Mesenchymal stem cell (in vitro differentiated cells and primary cell): ENCODE measurements at regions not wholly inside any gene's neighbourhood (a gene's known extent, or its start where the extent isn't known, plus 50 kb on each side); places are given as distances from the start of the nearest gene placed in this dataset.
A peak's percentile ranks its signal among the peaks of the same experiment; 100 is the strongest.

Source experiments
- DNase-seq: peaks from one replicate; pipeline ENCODE4 v3.0.0-alpha.2; 2013
- H2AFZ ChIP-seq: one replicate; pipeline ENCODE4 v1.6.1; 2013; ENCODE audit warnings: low read depth, mild to moderate bottlenecking, control low read depth, inconsistent platforms, low read length, moderate library complexity
- H2AK5ac ChIP-seq: 2 replicates; pipeline ENCODE4 v1.6.1; 2013; ENCODE audit warnings: low read length, moderate library complexity, mild to moderate bottlenecking, inconsistent platforms; ENCODE audit not compliant: severe bottlenecking
- H2BK120ac ChIP-seq: one replicate; pipeline ENCODE4 v1.6.1; 2013; ENCODE audit warnings: low read depth, mild to moderate bottlenecking, inconsistent platforms, low read length, moderate library complexity
- H2BK12ac ChIP-seq, 2 experiments: one replicate each; pipeline ENCODE4 v1.6.1; 2013; ENCODE audit warnings: inconsistent platforms in 2 of 2, low read length in 2 of 2, mild to moderate bottlenecking in 2 of 2, moderate library complexity in 2 of 2, control low read depth in 1 of 2
- H2BK15ac ChIP-seq: one replicate; pipeline ENCODE4 v1.6.1; 2013; ENCODE audit warnings: mild to moderate bottlenecking, low read depth, inconsistent platforms; ENCODE audit not compliant: poor library complexity, severe bottlenecking
- H2BK5ac ChIP-seq: 2 replicates; pipeline ENCODE4 v1.6.1; 2013; ENCODE audit warnings: low read depth, mild to moderate bottlenecking, low read length, control low read depth, inconsistent platforms; ENCODE audit not compliant: poor library complexity, severe bottlenecking
- H3K14ac ChIP-seq, 2 experiments: one replicate each; pipeline ENCODE4 v1.6.1; 2013; ENCODE audit warnings: inconsistent platforms in 2 of 2, low read length in 2 of 2, control low read depth in 1 of 2, mild to moderate bottlenecking in 1 of 2, moderate library complexity in 1 of 2
- H3K18ac ChIP-seq, 2 experiments: one replicate each; pipeline ENCODE4 v1.6.1; 2013; ENCODE audit warnings: inconsistent platforms in 2 of 2, low read length in 2 of 2, control low read depth in 1 of 2, low read depth in 1 of 2, mild to moderate bottlenecking in 1 of 2
- H3K23ac ChIP-seq, 2 experiments: one replicate each; pipeline ENCODE4 v1.6.1; 2013; ENCODE audit warnings: inconsistent platforms in 2 of 2, low read length in 2 of 2, mild to moderate bottlenecking in 2 of 2, moderate library complexity in 2 of 2, control low read depth in 1 of 2
- H3K27ac ChIP-seq: 2 replicates; pipeline ENCODE4 v1.5.1; 2013; ENCODE audit warnings: mild to moderate bottlenecking, moderate library complexity, low read length, control low read depth, inconsistent platforms; ENCODE audit not compliant: poor library complexity, severe bottlenecking
- H3K27me3 ChIP-seq, 2 experiments: 2 replicates each; pipeline versions ENCODE4 v1.6.1 to v1.7.0; 2013; ENCODE audit warnings: low read length in 2 of 2, mild to moderate bottlenecking in 2 of 2, moderate library complexity in 2 of 2, control low read depth in 1 of 2, inconsistent platforms in 1 of 2; ENCODE audit not compliant: control insufficient read depth in 1 of 2, insufficient read depth in 1 of 2
- H3K36me3 ChIP-seq, 2 experiments: 2 replicates each; pipeline versions ENCODE4 v1.6.1 to v1.7.0; 2013; ENCODE audit warnings: low read length in 2 of 2, control low read depth in 1 of 2, inconsistent platforms in 1 of 2, low read depth in 1 of 2, mild to moderate bottlenecking in 1 of 2; ENCODE audit not compliant: insufficient read depth in 2 of 2, control insufficient read depth in 1 of 2
- H3K4ac ChIP-seq, 2 experiments: one replicate each; pipeline ENCODE4 v1.6.1; 2013; ENCODE audit warnings: inconsistent platforms in 2 of 2, low read length in 2 of 2, mild to moderate bottlenecking in 2 of 2, moderate library complexity in 2 of 2, control low read depth in 1 of 2, low read depth in 1 of 2
- H3K4me1 ChIP-seq: 2 replicates; pipeline ENCODE4 v1.6.1; 2013; ENCODE audit warnings: low read depth, low read length, control low read depth; ENCODE audit not compliant: control insufficient read depth, insufficient read depth
- H3K4me2 ChIP-seq: 2 replicates; pipeline ENCODE4 v1.6.1; 2013; ENCODE audit warnings: low read length, mild to moderate bottlenecking, inconsistent platforms; ENCODE audit not compliant: poor library complexity, severe bottlenecking
- H3K4me3 ChIP-seq, 2 experiments: 2 replicates each; pipeline versions ENCODE4 v1.5.1 to v1.7.0; 2013; ENCODE audit warnings: low read length in 2 of 2, mild to moderate bottlenecking in 2 of 2, control low read depth in 1 of 2, low read depth in 1 of 2; ENCODE audit not compliant: insufficient read depth in 1 of 2
- H3K79me1 ChIP-seq: replicated peaks from 2 replicates; pipeline ENCODE4 v1.6.1; 2013; ENCODE audit warnings: mild to moderate bottlenecking, control low read depth, low read length, inconsistent platforms; ENCODE audit not compliant: poor library complexity, severe bottlenecking
- H3K9ac ChIP-seq: 2 replicates; pipeline ENCODE4 v1.7.0; 2013; ENCODE audit warnings: mild to moderate bottlenecking, low read length, moderate library complexity
- H3K9me3 ChIP-seq: 2 replicates; pipeline ENCODE4 v1.7.0; 2013; ENCODE audit warnings: mild to moderate bottlenecking, low read length; ENCODE audit not compliant: control insufficient read depth
- H4K8ac ChIP-seq: one replicate; pipeline ENCODE4 v1.6.1; 2013; ENCODE audit warnings: inconsistent platforms, mild to moderate bottlenecking, low read length, moderate library complexity
- H4K91ac ChIP-seq: one replicate; pipeline ENCODE4 v1.6.1; 2013; ENCODE audit warnings: mild to moderate bottlenecking, low read length, inconsistent platforms
- WGBS: methylation state at CpG from one replicate; pipeline ENCODE4 v1.1.7; 2013; ENCODE audit warnings: mixed read lengths; 5-methylcytosine and 5-hydroxymethylcytosine counted together

GRCh38 chr6:165886169-165886568 is 223.1 kb upstream of the PDE10A start:
- Histone ChIP-seq H2AK5ac (no peak overlapping the region), H2BK12ac (no peak overlapping the region), H3K36me3 (no peaks in the 10 kb centered on the region), H4K91ac (no peak overlapping the region), H2BK120ac (no peak overlapping the region), H3K27me3 (peaks cover 3 to 19% of the 10 kb centered on the region in 2 experiments), H3K4me2 (no peak overlapping the region), H3K14ac (no peak overlapping the region), H3K4me1 (peaks cover 4% of the 10 kb centered on the region), H3K4ac (no peak overlapping the region), H2BK5ac (no peak overlapping the region), H3K79me1 (no peaks in the 10 kb centered on the region), H3K9me3 (peaks cover 11% of the 10 kb centered on the region), H3K4me3 (no peak overlapping the region), H2AFZ (no peak overlapping the region), H4K8ac (no peak overlapping the region), H3K18ac (no peak overlapping the region), H2BK15ac (no peak overlapping the region), H3K9ac (no peak overlapping the region), H3K27ac (no peak overlapping the region), H3K23ac (no peak overlapping the region)
- no peak for DNase-seq
- 95% methylated on average over 1 of the region's 1 CpG for WGBS

DNA sequence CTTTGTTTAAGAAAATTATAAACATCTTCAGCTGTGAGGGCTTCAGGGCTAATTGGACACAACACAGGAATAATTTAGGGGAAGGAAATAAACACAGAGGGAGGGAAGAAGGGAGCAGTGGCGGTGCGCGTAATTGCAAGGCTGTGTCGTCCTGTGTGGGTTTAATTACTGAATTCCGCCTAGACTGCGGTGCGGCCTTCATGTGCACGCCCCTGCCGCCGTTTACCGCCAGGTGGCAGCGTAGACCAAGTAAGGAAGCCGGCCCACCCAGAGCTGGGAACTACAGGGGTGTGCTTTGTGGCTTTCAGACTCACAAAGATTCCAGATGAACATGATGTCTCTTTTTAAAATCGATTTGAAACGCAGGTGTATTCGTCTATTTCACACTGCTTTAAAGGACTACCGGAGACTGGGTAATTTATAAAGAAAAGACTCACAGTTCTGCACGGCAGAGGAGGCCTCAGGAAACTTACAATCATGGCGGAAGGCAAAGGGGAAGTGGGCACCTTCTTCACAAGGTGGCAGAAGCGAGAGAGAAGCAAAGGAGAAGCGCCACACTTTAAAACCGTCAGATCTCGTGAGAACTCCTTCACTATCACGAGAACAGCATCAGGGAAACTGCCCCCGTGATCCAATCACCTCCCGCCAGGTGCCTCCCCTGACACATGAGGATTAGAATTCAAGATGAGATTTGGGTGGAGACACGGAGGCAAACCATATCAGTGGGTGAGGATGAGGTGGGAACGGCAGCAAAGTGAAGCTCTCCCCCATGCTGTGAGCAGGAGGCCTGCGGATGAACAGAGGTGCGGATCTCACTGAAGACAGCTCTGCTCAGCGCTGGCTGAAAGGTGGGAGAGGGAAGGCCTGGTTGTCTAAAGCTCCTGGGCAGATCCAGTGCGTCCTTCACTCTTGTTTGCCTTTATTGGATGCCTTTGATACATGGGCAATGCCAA is 222.0 kb upstream of the PDE10A start:
- Histone ChIP-seq H3K9me3 (peaks cover 13% of the 10 kb centered on the region), H3K27ac (no peak overlapping the region), H2BK5ac (no peak overlapping the region), H2AFZ (no peak overlapping the region), H4K8ac (no peak overlapping the region), H3K36me3 (no peaks in the 10 kb centered on the region), H4K91ac (no peak overlapping the region), H3K4ac (no peak overlapping the region), H3K4me1 (peaks cover 4% of the 10 kb centered on the region), H3K4me2 (no peak overlapping the region), H2AK5ac (no peak overlapping the region), H3K9ac (no peak overlapping the region), H3K4me3 (no peak overlapping the region), H3K27me3 (peaks cover 3 to 9% of the 10 kb centered on the region in 2 experiments), H3K18ac (no peak overlapping the region), H3K23ac (no peak overlapping the region), H2BK120ac (no peak overlapping the region), H2BK12ac (no peak overlapping the region), H3K79me1 (no peaks in the 10 kb centered on the region), H2BK15ac (no peak overlapping the region), H3K14ac (peak overlapping the region in 1 of 2 experiments; percentile 35)
- WGBS: 31% methylated on average over 32 of the region's 32 CpGs
- peak; percentile 77 for DNase-seq

DNA sequence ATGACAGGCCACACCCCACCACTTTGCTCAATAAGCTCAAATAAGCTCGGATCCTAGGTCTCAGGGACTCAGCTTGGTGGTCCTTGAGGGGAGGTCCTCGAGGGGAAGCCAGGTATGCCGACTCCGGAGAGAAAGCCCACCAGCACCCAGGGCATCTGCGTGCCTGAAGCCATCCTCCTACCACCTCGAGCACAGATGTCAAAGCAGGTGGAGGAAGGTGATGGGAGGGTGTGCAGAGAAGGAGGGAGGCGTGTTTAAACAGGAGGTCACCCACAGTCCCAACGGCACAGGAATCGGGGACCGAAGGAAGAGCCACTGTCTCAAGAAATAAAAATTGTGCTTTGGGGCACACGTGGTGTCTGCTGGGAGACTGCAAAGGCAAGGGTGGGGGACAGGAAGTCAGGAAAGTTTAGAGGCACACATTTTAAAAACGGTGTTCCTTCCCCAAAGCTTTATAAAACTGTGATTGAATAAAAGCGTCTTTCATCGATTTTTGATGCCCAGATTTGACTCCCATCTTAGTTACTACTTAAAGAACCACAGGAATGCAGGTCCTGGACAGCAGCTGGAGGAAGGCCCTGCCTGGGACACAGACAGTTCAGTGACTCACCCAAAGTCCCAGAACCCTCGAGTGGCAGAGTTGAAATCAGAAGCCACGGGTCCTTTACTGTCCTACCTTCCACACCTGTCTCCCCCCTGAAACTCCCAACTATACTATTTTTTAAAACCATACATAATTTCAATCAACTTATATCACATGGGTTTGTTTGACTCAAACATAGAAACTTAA is 221.0 kb upstream of the PDE10A start:
- Histone ChIP-seq H2BK5ac (no peak overlapping the region), H2BK120ac (no peak overlapping the region), H3K27ac (no peak overlapping the region), H2BK12ac (no peak overlapping the region), H2AFZ (no peak overlapping the region), H2BK15ac (no peak overlapping the region), H3K79me1 (no peaks in the 10 kb centered on the region), H3K36me3 (no peaks in the 10 kb centered on the region), H3K4me3 (no peak overlapping the region), H3K4me1 (peaks cover 4% of the 10 kb centered on the region), H3K14ac (no peak overlapping the region), H4K8ac (no peak overlapping the region), H4K91ac (no peak overlapping the region), H3K9ac (no peak overlapping the region), H3K23ac (no peak overlapping the region), H3K27me3 (peaks cover 0 to 13% of the 10 kb centered on the region in 2 experiments), H3K9me3 (peaks cover 15% of the 10 kb centered on the region), H3K4me2 (no peak overlapping the region), H3K18ac (no peak overlapping the region), H2AK5ac (peak overlapping the region; percentile 1), H3K4ac (no peak overlapping the region)
- 67% methylated on average over 16 of the region's 16 CpGs for WGBS
- peak; percentile 73 for DNase-seq

DNA sequence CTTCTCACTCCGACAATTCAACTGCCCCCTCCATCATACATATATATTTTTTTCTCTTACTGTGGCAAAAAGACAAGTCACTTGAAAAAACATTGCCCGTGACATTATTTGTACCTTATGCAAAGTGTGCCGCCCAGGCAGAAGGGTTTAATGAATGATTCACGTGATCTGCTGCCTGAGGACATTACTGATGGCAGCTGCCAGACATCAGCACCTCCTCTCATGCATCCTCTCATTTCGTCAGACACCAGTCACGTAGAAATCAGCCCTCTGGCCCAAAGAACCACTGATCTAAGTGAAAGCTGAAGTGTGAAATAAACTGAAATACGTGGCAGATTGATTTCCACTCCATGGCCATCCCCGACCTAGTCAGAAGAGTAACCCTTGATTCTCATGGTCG is 218.8 kb upstream of the PDE10A start:
- WGBS: 75% methylated on average over 8 of the region's 9 CpGs

More for the DNA sequence above, 218.8 kb upstream of the PDE10A start:
- Histone ChIP-seq H2BK5ac (no peak overlapping the region), H3K4me1 (peaks cover 4% of the 10 kb centered on the region), H3K9ac (no peak overlapping the region), H3K18ac (no peak overlapping the region), H3K79me1 (no peaks in the 10 kb centered on the region), H2BK12ac (no peak overlapping the region), H3K23ac (no peak overlapping the region), H3K27ac (no peak overlapping the region), H4K91ac (no peak overlapping the region), H3K36me3 (no peaks in the 10 kb centered on the region), H2BK120ac (no peak overlapping the region), H3K9me3 (peaks cover 7% of the 10 kb centered on the region), H3K4me3 (no peak overlapping the region), H2AFZ (no peak overlapping the region), H2AK5ac (no peak overlapping the region), H3K27me3 (peaks cover 0 to 16% of the 10 kb centered on the region in 2 experiments), H4K8ac (no peak overlapping the region), H3K4me2 (no peak overlapping the region), H2BK15ac (no peak overlapping the region), H3K4ac (no peak overlapping the region), H3K14ac (no peak overlapping the region)
- DNase-seq: no peak
